CD4-positive, alpha-beta T cell treated with Interleukin-1 beta for 1 hour (primary cell): ENCODE measurements at regions not wholly inside any gene's neighbourhood (a gene's known extent, or its start where the extent isn't known, plus 50 kb on each side); places are given as distances from the start of the nearest gene placed in this dataset.
"Not testable (repeated sequence)": the region's sequence is repeated elsewhere in the genome, so short reads cannot be mapped to it uniquely, and the experiment has no call there.

Experiments used
- DNase-seq, 2 donors: peaks; one replicate each; pipeline ENCODE4 v3.0.0-alpha.2; 2020 to 2022

GRCh38 chr2:226184940-226185615, 614.5 kb downstream of the IRS1 start:
- DNase-seq, result no peak

GRCh38 chr2:226184540-226184939, 615.1 kb downstream of the IRS1 start:
- no peak for DNase-seq

GRCh38 chr2:226183550-226183949, 616.1 kb downstream of the IRS1 start:
- no peak for DNase-seq

- no peak for DNase-seq
Measured at GRCh38 chr2:226183033-226183432, 616.6 kb downstream of the IRS1 start.

GRCh38 chr2:226181909-226182308, 617.7 kb downstream of the IRS1 start:
- no peak for DNase-seq

GRCh38 chr2:226180281-226180884, 619.2 kb downstream of the IRS1 start:
- DNase-seq, result no peak

GRCh38 chr2:226179010-226179409, 620.6 kb downstream of the IRS1 start:
- no peak for DNase-seq

- no peak for DNase-seq
Measured at GRCh38 chr2:226176283-226176984, 623.2 kb downstream of the IRS1 start.

- no peak for DNase-seq
Measured at GRCh38 chr2:226174390-226174789, 625.2 kb downstream of the IRS1 start.

GRCh38 chr2:226172939-226173338, 626.7 kb downstream of the IRS1 start:
- no peak for DNase-seq

GRCh38 chr2:226172309-226172708, 627.3 kb downstream of the IRS1 start:
- no peak for DNase-seq

- DNase-seq, result no peak
Measured at GRCh38 chr2:226169751-226170581, 629.7 kb downstream of the IRS1 start.

- DNase-seq, result no peak
Measured at GRCh38 chr2:226168496-226169160, 631.0 kb downstream of the IRS1 start.

- no peak for DNase-seq
Measured at GRCh38 chr2:226164512-226164911, 635.1 kb downstream of the IRS1 start.

- DNase-seq, result not testable (repeated sequence)
Measured at GRCh38 chr2:226160617-226161016, 639.0 kb downstream of the IRS1 start.

- DNase-seq, result no peak
Measured at GRCh38 chr2:226159875-226160479, 639.6 kb downstream of the IRS1 start.

GRCh38 chr2:226158940-226159339, 640.7 kb downstream of the IRS1 start:
- DNase-seq, result no peak

- no peak for DNase-seq
Measured at GRCh38 chr2:226158229-226158628, 641.4 kb downstream of the IRS1 start.

- DNase-seq, result no peak
Measured at GRCh38 chr2:226155093-226155875, 644.3 kb downstream of the IRS1 start.

- DNase-seq, result no peak
Measured at GRCh38 chr2:226154610-226155009, 645.0 kb downstream of the IRS1 start.

- DNase-seq, result no peak
Measured at GRCh38 chr2:226153553-226153952, 646.1 kb downstream of the IRS1 start.
